Keratinocyte (primary cell): ENCODE measurements at regions not wholly inside any gene's neighbourhood (a gene's known extent, or its start where the extent isn't known, plus 50 kb on each side); places are given as distances from the start of the nearest gene placed in this dataset.

Experiments used
- CTCF ChIP-seq, 3 experiments: IDR thresholded peaks in 1 of 3; conservative IDR thresholded peaks in 1 of 3; optimal IDR thresholded peaks in 1 of 3; 2 replicates in 2 of 3; 3 replicates in 1 of 3; pipeline versions ENCODE3 to v1.5.1; 2011; ENCODE audit warnings: low read length in 3 of 3, mild to moderate bottlenecking in 3 of 3, moderate library complexity in 2 of 3, control low read depth in 1 of 3, inconsistent platforms in 1 of 3; ENCODE audit not compliant: insufficient read depth in 2 of 3; ENCODE audit errors: extremely low read depth in 1 of 3
- EZH2 ChIP-seq: IDR thresholded peaks from one replicate; pipeline ENCODE4 v1.6.1; 2012; ENCODE audit warnings: inconsistent platforms, mild to moderate bottlenecking, low read length, moderate library complexity

GRCh38 chr2:192885569-192886160 lies 690.9 kb upstream of the TMEFF2 start:
- no peak for TF ChIP-seq CTCF (optimal IDR thresholded peaks at IDR 0.05 in 1 of 3, IDR thresholded peaks at IDR 0.05 in 1 of 3, conservative IDR thresholded peaks at IDR 0.05 in 1 of 3; ENCODE audit: extremely low read depth in 1 of 3, insufficient read depth in 2 of 3, low read length in 3 of 3)
- TF ChIP-seq EZH2: no peak
